ENCODE measurements at regions not wholly inside any gene's neighbourhood (a gene's known extent, or its start where the extent isn't known, plus 50 kb on each side); places are given as distances from the start of the nearest gene placed in this dataset.

DNA sequence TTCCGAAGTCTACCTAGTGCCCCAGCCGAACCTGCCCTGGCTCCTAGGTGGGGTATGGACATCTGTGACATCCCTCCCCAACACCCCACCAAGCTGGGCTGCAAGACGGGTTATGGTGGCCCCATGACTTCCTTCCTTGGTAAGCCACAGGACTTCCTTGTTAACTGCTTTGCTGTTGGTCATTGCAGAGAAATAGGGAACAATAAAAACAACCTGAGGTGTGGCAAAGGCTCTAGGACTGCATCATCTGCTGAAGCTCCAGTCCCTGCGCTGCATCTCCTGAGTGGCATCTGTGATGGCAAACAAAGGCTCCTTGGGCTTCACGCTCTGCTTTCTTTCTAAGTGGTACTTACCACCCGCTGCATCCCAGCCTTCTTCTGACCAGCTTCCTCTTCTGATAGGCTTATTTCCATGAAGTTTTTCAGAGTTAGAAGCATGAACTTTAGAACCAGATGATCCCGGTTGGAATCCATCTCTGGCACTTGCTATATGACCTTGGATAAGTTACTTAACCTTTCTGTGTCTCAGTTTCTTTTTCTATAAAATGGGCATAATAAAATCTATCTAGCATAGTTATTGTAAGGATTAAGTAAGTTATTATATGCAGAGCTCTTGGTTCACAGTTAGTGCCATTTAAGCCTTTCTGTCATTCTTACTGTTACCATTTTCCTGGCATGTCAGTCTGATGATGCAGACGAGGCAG, 216.8 kb downstream of the RPS24 start:
- DNase-seq: no peak

GRCh38 chr10:78251016-78251385, 217.3 kb downstream of the RPS24 start:
- DNase-seq: no peak

DNA sequence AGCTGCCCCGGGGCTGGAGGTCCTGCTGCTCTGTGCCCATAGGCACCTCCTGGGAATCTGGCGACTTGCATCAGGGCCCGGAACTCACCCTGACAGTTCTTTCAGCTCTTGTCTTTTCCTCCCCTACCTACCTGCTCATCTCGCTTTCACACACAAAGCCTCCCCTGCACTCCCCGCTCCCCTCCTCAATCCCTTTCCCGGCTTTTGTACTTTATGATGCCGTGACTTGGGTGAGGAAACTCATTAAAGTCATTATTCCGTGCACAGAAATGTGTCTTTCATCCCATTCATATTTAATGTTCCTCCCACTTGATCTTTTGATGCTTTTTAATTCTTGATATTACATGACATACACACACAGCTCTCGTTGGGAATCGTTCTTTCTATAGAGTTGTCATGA, 218.6 kb downstream of the RPS24 start:
- DNase-seq: no peak

DNA sequence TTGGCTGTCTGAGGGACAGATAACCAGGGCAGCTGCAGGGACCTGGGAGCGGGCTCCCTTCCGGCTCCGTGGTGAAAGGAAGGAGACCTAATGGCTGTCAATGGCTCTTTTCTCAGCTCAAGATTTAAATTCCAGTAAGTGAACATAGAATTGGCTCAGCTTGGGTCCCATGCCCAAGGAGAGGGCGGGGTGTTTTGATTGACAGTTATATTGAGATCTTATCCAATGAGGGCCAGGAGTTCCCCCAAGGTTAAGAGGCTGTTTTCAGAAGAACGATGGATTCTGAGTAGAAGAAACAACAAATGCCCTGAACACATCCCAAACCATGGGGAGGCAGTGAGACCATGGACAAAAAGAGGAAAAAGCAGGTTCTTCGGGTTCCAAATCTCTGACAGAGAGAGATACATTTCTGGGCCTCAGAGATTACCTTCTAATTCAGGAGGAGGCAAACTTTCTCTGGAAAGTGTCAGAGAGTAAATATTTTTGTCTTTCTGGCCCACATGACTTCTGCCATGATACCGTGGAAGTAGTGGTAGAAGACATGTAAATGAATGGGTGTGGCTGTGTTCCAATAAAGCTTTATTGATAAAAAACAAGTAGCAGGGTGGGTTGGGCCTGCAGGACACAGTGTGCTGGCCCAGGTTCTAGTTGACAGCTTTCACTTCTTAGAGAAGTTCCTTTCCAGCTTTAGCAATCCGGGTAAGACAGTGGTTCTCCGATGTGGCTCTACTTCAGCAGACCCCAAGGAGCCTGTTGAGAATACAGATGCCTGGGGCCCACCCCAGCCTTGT, 219.6 kb downstream of the RPS24 start:
- no peak for DNase-seq

DNA sequence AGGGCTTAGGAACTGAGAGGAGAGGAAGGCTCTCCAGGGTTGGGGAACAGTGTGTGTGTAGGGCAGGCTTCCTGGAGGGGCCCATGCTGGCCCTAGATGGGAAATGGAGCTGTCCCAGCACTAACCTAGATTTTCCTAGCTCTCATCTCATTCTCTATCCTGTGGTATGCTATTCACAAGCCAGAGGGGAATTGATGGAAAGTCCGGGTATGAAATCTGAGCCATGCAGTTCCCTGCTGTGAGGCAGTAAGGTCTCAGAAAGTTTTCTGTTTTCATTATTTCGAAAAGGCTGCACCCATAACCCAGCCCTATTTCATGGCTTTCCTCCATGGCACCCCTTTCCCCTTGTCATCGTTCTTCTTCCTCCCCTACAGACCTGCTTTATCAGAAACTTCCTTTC, 220.3 kb downstream of the RPS24 start:
- DNase-seq: no peak

- DNase-seq: no peak
These were observed 221.6 kb downstream of the RPS24 start for GRCh38 chr10:78255214-78255613.

- DNase-seq: no peak
These were observed 222.4 kb downstream of the RPS24 start for GRCh38 chr10:78255796-78256638.

GRCh38 chr10:78258323-78259030, 224.8 kb downstream of the RPS24 start:
- DNase-seq: no peak

DNA sequence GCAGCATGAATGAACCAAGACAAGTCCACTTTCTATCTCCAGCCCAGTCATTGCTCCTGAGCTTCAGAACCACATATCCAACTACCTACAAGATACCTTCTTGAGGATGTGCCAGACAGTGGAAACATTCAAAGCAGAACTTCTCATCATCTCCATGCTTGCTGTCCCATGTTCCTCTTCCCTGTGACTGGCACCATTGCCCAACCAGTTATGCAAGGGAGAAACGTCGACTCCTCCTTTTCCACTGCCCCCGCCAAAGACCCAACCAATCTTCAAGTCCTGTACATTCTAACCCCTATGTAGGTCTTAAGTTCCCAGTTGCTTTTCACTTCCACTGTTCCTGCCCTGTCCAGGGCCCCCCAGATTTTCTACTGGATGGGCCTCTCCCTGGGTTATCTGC, 225.7 kb downstream of the RPS24 start:
- DNase-seq: no peak

DNA sequence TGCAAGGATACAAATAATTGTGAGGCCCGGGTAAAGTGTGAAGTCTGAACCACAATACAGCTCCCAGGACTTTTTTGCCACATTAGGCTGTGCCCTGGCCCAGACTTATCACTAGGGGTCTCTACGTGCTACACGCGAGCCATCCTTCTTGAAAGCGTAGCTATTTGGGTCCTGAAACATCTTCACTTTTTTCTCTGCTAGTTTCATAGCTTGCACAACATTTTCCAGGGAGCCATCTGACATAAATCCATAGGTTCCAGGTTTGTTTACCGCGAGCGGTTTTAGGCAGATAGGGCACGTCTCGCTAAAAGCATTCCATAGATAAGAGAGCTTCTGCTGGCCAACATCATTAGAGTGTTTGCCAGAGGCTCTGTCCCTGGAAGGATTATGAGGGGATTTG, 226.5 kb downstream of the RPS24 start:
- DNase-seq: no peak

DNA sequence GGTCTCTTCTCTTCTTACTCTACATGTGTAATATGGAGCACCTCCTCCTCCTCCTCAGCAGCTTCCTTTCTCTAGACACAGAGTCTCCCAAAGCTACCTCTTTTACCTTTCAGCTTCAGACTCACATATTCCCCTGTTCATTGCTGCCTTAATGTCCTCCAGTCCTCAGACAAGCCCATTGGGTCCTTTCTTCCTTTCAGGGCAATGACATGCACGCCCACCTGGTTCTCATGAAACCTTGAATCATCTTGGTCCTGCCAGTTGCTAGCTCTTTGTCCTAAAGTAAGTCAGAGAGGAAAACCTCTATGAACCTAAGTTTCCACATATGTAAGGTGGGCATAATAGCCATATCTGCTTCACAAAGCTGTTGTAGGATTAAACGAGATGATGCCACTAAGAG, 227.0 kb downstream of the RPS24 start:
- no peak for DNase-seq

GRCh38 chr10:78261291-78261690, 227.6 kb downstream of the RPS24 start:
- DNase-seq: no peak

DNA sequence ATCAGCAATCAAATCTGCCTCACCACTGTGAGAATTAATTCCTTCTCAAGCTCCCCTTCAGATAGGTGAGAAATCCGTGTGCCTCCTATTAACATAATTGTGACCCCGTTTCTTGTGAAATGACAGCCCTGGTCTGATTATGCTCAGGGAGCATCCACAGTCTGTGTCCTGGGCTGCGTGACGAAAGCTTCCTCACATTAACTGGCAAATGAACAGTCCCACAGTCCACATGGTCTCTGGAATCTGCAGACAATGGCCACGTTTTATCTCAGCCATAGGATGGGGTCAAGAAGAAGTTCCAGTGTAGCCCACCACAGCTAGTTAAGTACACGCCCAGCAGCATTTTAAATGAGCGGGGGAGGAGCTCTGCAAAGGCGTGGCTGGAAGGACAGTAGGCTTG, 229.2 kb downstream of the RPS24 start:
- DNase-seq: no peak

DNA sequence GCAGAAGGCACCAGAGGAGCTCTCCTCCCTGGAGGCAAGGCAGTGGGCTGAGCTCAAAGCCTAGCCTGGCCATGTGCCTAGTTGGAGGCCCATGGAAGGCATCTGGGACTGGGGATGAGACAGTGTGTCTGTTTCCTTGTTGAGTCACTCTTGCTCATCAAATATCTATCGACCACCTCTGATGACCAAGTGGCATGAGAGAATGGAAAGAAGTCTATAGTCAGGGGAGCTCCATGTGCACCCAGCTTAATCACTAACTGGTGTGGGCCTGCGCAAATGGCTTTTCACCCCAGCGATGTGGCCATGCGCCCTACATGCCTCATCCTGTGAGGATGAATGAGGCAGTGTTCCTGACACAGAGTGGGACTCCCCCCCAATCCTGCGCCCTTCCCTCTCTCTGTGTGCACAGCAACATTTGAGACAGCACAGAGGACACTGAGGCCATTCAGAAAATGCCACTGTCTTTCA, 229.9 kb downstream of the RPS24 start:
- no peak for DNase-seq

- no peak for DNase-seq
These were observed 230.7 kb downstream of the RPS24 start for GRCh38 chr10:78264361-78264760.

DNA sequence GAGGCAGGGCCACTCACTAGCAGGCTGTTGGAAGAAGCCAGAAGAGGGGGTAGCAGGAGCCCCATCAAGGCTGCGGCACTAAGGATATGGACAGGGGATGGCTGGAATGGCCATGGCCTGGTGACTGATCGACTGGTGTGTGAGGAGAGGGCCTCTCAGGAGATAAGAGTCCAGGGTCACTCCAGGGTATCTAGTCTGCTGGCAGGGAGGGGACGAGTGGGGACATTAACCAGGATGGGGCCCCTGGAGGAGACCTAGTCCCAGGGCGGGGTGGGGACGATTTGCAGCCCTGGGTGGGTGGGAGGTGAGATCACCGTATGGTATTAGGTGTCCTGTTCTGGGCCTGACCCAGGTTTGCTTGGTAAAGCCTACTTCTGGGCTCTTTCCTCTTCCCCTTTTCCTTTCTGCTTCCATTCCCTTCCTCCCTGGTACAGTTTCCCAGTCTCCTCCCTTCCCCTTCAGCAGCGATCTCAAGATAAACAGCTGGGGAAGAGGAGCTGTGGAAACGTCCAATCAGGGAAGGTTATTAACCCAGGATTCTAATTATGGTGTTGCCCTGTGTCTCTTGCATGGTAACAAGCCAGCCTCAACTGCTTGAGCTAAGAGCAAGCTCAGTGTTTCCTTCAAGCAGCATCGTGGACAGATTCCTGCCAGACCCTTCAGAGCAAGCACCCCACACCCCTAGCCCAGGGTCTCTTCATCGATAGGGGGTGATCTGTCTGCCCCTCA, 233.2 kb downstream of the RPS24 start:
- DNase-seq: no peak

- DNase-seq: no peak
These were observed 233.9 kb downstream of the RPS24 start for GRCh38 chr10:78267598-78267997.

DNA sequence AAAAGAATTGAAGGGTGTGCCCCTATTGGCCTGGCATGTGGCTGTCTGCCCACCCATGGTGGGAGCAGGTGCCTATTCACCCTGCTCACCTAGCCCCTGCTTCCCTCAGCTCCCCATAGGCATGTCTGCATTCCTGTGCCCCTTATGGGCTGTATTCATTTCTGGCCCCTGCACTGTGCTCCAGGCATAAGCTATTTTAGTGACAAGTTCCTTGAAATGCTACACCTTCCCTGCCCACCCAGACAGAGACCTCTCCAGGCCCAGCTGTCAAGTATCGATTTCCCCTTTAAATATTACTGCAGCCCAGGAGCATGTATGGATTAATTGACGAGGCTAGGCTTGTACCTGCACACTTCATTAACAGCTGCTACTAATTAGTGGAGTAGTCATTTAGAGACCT, 235.4 kb downstream of the RPS24 start:
- no peak for DNase-seq

DNA sequence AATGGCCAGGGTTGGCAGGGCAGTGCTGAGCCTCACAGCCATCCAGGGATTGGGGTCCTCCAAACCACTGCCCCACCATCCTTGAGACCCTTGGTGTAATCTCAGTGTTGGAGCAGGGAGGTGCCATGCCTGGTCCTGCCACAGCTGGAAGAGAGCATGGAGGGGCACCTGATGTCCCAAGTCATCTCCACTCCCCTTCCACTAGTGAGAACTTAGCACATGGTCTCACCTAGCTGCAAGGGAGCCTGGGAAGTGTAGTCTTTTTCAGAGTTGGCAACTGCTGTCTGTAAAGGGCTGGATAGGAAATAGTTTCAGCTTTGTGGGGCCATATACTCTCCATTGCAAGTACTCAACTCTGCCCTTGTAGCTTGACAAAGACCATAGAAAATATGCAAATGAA, 238.7 kb downstream of the RPS24 start:
- DNase-seq: no peak

- no peak for DNase-seq
These were observed 240.8 kb downstream of the RPS24 start for GRCh38 chr10:78274491-78274890.

GRCh38 chr10:78276139-78276538, 242.5 kb downstream of the RPS24 start:
- no peak for DNase-seq
